ENCODE measurements at regions not wholly inside any gene's neighbourhood (a gene's known extent, or its start where the extent isn't known, plus 50 kb on each side); places are given as distances from the start of the nearest gene placed in this dataset.

DNA sequence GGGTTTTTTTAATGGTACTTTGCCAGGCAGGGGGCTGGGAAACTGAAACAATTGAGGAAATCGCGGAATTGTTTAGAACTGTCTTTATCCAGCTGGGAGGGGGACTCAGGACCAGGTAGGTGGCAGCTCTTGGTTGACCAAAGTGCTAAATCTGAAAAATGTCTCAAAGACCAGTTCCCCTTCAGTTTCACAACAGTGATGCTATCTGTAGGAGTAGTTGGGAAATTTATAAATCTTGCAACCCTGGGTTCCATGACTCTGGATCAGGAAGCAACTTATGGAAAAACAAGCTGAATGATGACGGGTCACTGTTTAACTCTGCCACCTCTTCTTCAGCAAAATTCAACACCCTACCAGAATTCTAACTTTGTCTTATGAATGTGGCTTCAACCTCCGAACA, 99.7 kb downstream of the FAM50B start:
- no peak for DNase-seq (ENCODE audit: low read depth)
- H3K4me3 ChIP-seq (ENCODE audit: low read depth, low read length): no peak overlapping the region
- TF ChIP-seq CTCF (conservative IDR thresholded peaks at IDR 0.05; ENCODE audit: low read depth, low read length): no peak

DNA sequence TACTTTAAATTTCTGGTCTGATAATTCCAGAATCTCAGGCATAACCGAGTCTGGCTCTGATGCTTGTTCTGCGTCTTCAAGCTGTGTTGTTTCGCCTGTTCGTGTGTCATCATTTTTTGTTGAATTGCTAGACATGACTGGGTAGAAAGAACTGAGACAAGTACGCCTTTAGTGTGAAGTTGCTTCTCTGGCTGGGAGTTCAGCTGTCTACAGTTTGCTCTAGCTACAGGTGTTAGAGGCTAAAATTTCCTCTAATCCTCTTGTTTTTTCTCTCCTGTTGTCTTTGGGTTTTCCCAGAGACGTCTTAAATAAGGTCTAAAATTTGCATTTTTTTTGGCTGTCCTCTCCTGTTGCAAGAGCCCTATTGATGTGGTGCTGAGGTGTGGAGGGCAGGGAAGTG, 100.3 kb downstream of the FAM50B start:
- no peak for TF ChIP-seq CTCF (conservative IDR thresholded peaks at IDR 0.05; ENCODE audit: low read depth, low read length)
- no peak overlapping the region for H3K4me3 ChIP-seq (ENCODE audit: low read depth, low read length)
- DNase-seq (ENCODE audit: low read depth): no peak

- no peak for TF ChIP-seq CTCF (conservative IDR thresholded peaks at IDR 0.05; ENCODE audit: low read depth, low read length)
- H3K4me3 ChIP-seq (ENCODE audit: low read depth, low read length): no peak overlapping the region
- no peak for DNase-seq (ENCODE audit: low read depth)
Observed at GRCh38 chr6:3956054-3956453, 106.9 kb downstream of the FAM50B start.

DNA sequence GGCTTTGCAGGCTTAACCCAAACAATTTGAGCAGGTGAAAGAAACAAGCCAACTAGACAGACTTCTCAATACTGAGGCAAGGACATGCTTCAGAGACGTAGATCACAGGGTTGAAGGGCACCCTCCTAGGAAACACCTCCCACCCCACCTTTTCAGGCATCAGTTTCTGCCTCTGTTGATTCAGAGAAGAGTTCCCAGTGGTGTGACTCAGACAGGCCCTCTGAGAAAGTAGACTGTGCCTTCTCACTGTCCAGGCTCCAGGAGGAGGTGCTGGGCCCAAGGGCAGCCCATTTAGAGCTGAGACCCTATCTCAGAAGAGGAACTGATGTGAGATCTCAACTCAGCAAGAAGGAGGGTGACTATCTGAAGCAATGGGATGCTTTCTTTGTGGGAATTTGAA, 108.1 kb downstream of the FAM50B start:
- no peak for TF ChIP-seq CTCF (conservative IDR thresholded peaks at IDR 0.05; ENCODE audit: low read depth, low read length)
- no peak overlapping the region for H3K4me3 ChIP-seq (ENCODE audit: low read depth, low read length)
- DNase-seq (ENCODE audit: low read depth): no peak

- no peak for TF ChIP-seq CTCF (conservative IDR thresholded peaks at IDR 0.05; ENCODE audit: low read depth, low read length)
Observed at GRCh38 chr6:3958255-3958654, 109.1 kb downstream of the FAM50B start.

GRCh38 chr6:3959385-3959784, 110.2 kb downstream of the FAM50B start:
- no peak overlapping the region for H3K4me3 ChIP-seq (ENCODE audit: low read depth, low read length)
- no peak for TF ChIP-seq CTCF (conservative IDR thresholded peaks at IDR 0.05; ENCODE audit: low read depth, low read length)
- DNase-seq (ENCODE audit: low read depth): no peak

More at GRCh38 chr6:3958255-3958654, 109.1 kb downstream of the FAM50B start:
- no peak for DNase-seq (ENCODE audit: low read depth)
- no peak overlapping the region for H3K4me3 ChIP-seq (ENCODE audit: low read depth, low read length)

GRCh38 chr6:3960754-3961361, 111.7 kb downstream of the FAM50B start:
- H3K4me3 ChIP-seq (ENCODE audit: low read depth, low read length): no peak overlapping the region
- DNase-seq (ENCODE audit: low read depth): no peak
- TF ChIP-seq CTCF (conservative IDR thresholded peaks at IDR 0.05; ENCODE audit: low read depth, low read length): no peak

Measured in choroid plexus epithelial cell (primary cell).